SK-N-SH (cell line): ENCODE measurements at regions not wholly inside any gene's neighbourhood (a gene's known extent, or its start where the extent isn't known, plus 50 kb on each side); places are given as distances from the start of the nearest gene placed in this dataset.

Source experiments
- CTCF ChIA-PET: fragments of 300-600, 350-600 bp; formaldehyde crosslinking; extraction: SDS; loops from one replicate; lab custom pipeline; 2021; lab: Yijun Ruan, JAX
- POLR2A ChIA-PET: fragments of 350-600 bp; sonication (Branson Sonifier 250); formaldehyde crosslinking; extraction: SDS; loops from one replicate; lab custom pipeline; 2020; ENCODE audit warnings: antibody characterized with exemption, inconsistent platforms; lab: Yijun Ruan, JAX
- DNase-seq: peaks from one replicate; pipeline ENCODE4 v3.0.0; 2012
- H2AFZ ChIP-seq: fragments of 200-600 bp; sonication (generic); 2 replicates; pipeline ENCODE4 v1.8.1; 2016; ENCODE audit warnings: antibody characterized with exemption, mild to moderate bottlenecking, low read depth
- H3F3A ChIP-seq: fragments of 200-600 bp; sonication (generic); replicated peaks from 2 replicates; pipeline ENCODE3; 2016; ENCODE audit warnings: antibody characterized with exemption, mild to moderate bottlenecking; ENCODE audit not compliant: insufficient read depth
- H3K27ac ChIP-seq, 2 experiments: fragments of 200-500 bp in 1 of 2; fragments of 200-600 bp in 1 of 2; sonication (Bioruptor generic) in 1 of 2; sonication (generic), shearing (Covaris generic) in 1 of 2; 2 replicates each; pipeline versions ENCODE4 v1.5.1 to v1.6.1; 2014 to 2016; ENCODE audit warnings: low read depth in 2 of 2, inconsistent platforms in 1 of 2, low read length in 1 of 2, mild to moderate bottlenecking in 1 of 2, mixed read lengths in 1 of 2
- H3K27me3 ChIP-seq: fragments of 200-600 bp; sonication (generic), shearing (Covaris generic); 2 replicates; pipeline ENCODE4 v1.6.1; 2016; ENCODE audit warnings: mixed run types; ENCODE audit not compliant: insufficient read depth
- H3K36me3 ChIP-seq, 2 experiments: fragments of 200-500 bp in 1 of 2; fragments of 200-600 bp in 1 of 2; sonication (Bioruptor generic) in 1 of 2; sonication (generic) in 1 of 2; replicated peaks in 1 of 2; 2 replicates each; pipeline versions ENCODE3 to v1.5.1; 2014 to 2016; ENCODE audit warnings: low read length in 1 of 2, mild to moderate bottlenecking in 1 of 2; ENCODE audit not compliant: insufficient read depth in 2 of 2, control insufficient read depth in 1 of 2
- H3K4me1 ChIP-seq, 2 experiments: fragments of 200-500 bp in 1 of 2; fragments of 200-600 bp in 1 of 2; sonication (Bioruptor generic) in 1 of 2; sonication (generic), shearing (Covaris generic) in 1 of 2; 2 replicates each; pipeline versions ENCODE4 v1.5.1 to v1.6.1; 2014 to 2016; ENCODE audit warnings: low read depth in 1 of 2, low read length in 1 of 2, mixed run types in 1 of 2; ENCODE audit not compliant: insufficient read depth in 2 of 2, control insufficient read depth in 1 of 2
- H3K4me2 ChIP-seq: fragments of 200-600 bp; sonication (generic), shearing (Covaris generic); 2 replicates; pipeline ENCODE4 v1.6.1; 2017; ENCODE audit warnings: mixed run types
- H3K4me3 ChIP-seq, 2 experiments: fragments of 200-500 bp in 1 of 2; fragments of 200-600 bp in 1 of 2; sonication (Bioruptor generic) in 1 of 2; sonication (generic), shearing (Covaris generic) in 1 of 2; 2 replicates each; pipeline versions ENCODE4 v1.5.1 to v1.8.1; 2014 to 2016; ENCODE audit warnings: low read depth in 2 of 2, inconsistent platforms in 1 of 2, low read length in 1 of 2, mild to moderate bottlenecking in 1 of 2, mixed read lengths in 1 of 2, moderate library complexity in 1 of 2
- H3K79me2 ChIP-seq: fragments of 200-600 bp; sonication (generic); 2 replicates; pipeline ENCODE4 v1.8.1; 2017; ENCODE audit warnings: mild to moderate bottlenecking; ENCODE audit not compliant: insufficient read depth
- H3K9ac ChIP-seq: fragments of 200-600 bp; sonication (generic); 2 replicates; pipeline ENCODE4 v1.6.1; 2017; ENCODE audit warnings: mixed run types
- H3K9me2 ChIP-seq: fragments of 200-600 bp; sonication (generic); 2 replicates; pipeline ENCODE4 v1.6.1; 2017; ENCODE audit warnings: mixed run types
- H3K9me3 ChIP-seq: fragments of 200-600 bp; sonication (generic); 2 replicates; pipeline ENCODE4 v1.6.1; 2017; ENCODE audit warnings: mixed run types, mild to moderate bottlenecking, moderate library complexity
- H4K20me1 ChIP-seq: fragments of 200-600 bp; sonication (generic); 2 replicates; pipeline ENCODE4 v1.6.1; 2017; ENCODE audit warnings: mild to moderate bottlenecking, mixed run types; ENCODE audit not compliant: insufficient read depth
- CHD2 ChIP-seq: fragments of 150-350 bp; IDR thresholded peaks from 2 replicates; pipeline ENCODE4 v1.6.1; 2018; ENCODE audit warnings: low read length; ENCODE audit not compliant: partially characterized antibody
- CTCF ChIP-seq: fragments of 200-600 bp; sonication (generic); IDR thresholded peaks from 2 replicates; pipeline ENCODE4 v1.6.1; 2017; ENCODE audit warnings: antibody characterized with exemption, mild to moderate bottlenecking, moderate library complexity
- ELF1 ChIP-seq: IDR thresholded peaks from 2 replicates; pipeline ENCODE4 v1.4.0; 2012
- EP300 ChIP-seq, 2 experiments: IDR thresholded peaks; 2 replicates each; pipeline versions ENCODE4 v1.4.0 to v1.6.1; 2012; ENCODE audit warnings: borderline replicate concordance in 1 of 2, low read depth in 1 of 2, low read length in 1 of 2
- EZH2phosphoT487 ChIP-seq: fragments of 200-600 bp; sonication (generic); IDR thresholded peaks from 2 replicates; pipeline ENCODE4 v1.6.1; 2017; ENCODE audit warnings: low read depth, mixed run types, mild to moderate bottlenecking, antibody characterized with exemption, moderate library complexity, borderline replicate concordance
- FOSL2 ChIP-seq: IDR thresholded peaks from 2 replicates; pipeline ENCODE4 v1.4.0; 2012; ENCODE audit warnings: low read depth, mild to moderate bottlenecking, moderate library complexity, borderline replicate concordance
- GATA2 ChIP-seq: sonication (generic); formaldehyde crosslinking; IDR thresholded peaks from 2 replicates; pipeline ENCODE4 v1.5.0; 2020; ENCODE audit warnings: mild to moderate bottlenecking, missing genetic modification reagents
- IRF3 ChIP-seq: fragments of 150-350 bp; IDR thresholded peaks from 2 replicates; pipeline ENCODE4 v1.6.1; 2016; ENCODE audit warnings: mild to moderate bottlenecking, low read depth, low read length
- JUND ChIP-seq: IDR thresholded peaks from 2 replicates; pipeline ENCODE4 v1.4.0; 2012
- MEF2A ChIP-seq: IDR thresholded peaks from 2 replicates; pipeline ENCODE4 v1.4.0; 2012; ENCODE audit warnings: low read depth, borderline replicate concordance
- MXI1 ChIP-seq: IDR thresholded peaks from 2 replicates; pipeline ENCODE4 v1.6.1; 2012; ENCODE audit warnings: mild to moderate bottlenecking, low read depth, low read length, improper control_type of control experiment
- NFIC ChIP-seq: IDR thresholded peaks from 2 replicates; pipeline ENCODE4 v1.4.0; 2012; ENCODE audit warnings: borderline replicate concordance
- RAD21 ChIP-seq: IDR thresholded peaks from 2 replicates; pipeline ENCODE4 v1.6.1; 2012; ENCODE audit warnings: mild to moderate bottlenecking, low read length
- RCOR1 ChIP-seq: fragments of 150-350 bp; IDR thresholded peaks from 2 replicates; pipeline ENCODE4 v1.6.1; 2017; ENCODE audit warnings: antibody characterized with exemption, low read length
- RFX5 ChIP-seq: IDR thresholded peaks from 2 replicates; pipeline ENCODE4 v1.6.1; 2012; ENCODE audit warnings: mild to moderate bottlenecking, improper control_type of control experiment, low read length
- RXRA ChIP-seq: IDR thresholded peaks from 2 replicates; pipeline ENCODE4 v1.4.0; 2012; ENCODE audit warnings: low read depth, mild to moderate bottlenecking, borderline replicate concordance
- TCF12 ChIP-seq: IDR thresholded peaks from 2 replicates; pipeline ENCODE4 v1.4.0; 2012
- WGBS: methylation state at CpG from one replicate; pipeline ENCODE4 v1.1.6; 2017; ENCODE audit warnings: low lambda C conversion rate; 5-methylcytosine and 5-hydroxymethylcytosine counted together

GRCh38 chr4:31984872-31985271 is 1264.7 kb downstream of the PCDH7 start:
- POLR2A ChIA-PET, result no interaction called here
- DNase-seq, result no peak
- 40% methylated on average over 2 of the region's 2 CpGs for WGBS
- CTCF ChIA-PET, result no interaction called here
- Histone ChIP-seq H3K4me3 (no peak overlapping the region), H3K36me3 (no peaks in the 10 kb centered on the region), H3K4me1 (no peaks in the 10 kb centered on the region), H3K9ac (no peak overlapping the region), H3K9me3 (no peaks in the 10 kb centered on the region), H3K27ac (no peak overlapping the region), H2AFZ (no peak overlapping the region), H3K9me2 (no peaks in the 10 kb centered on the region), H3K79me2 (no peaks in the 10 kb centered on the region), H3F3A (no peaks in the 10 kb centered on the region), H4K20me1 (no peaks in the 10 kb centered on the region), H3K4me2 (no peak overlapping the region), H3K27me3 (no peaks in the 10 kb centered on the region)
- TF ChIP-seq MXI1 (no peak), JUND (no peak), FOSL2 (no peak), IRF3 (no peak), EZH2phosphoT487 (no peak), RAD21 (no peak), MEF2A (no peak), GATA2 (CRISPR knock-in tag) (no peak), CHD2 (no peak), NFIC (no peak), CTCF (no peak), RCOR1 (no peak), TCF12 (no peak), ELF1 (no peak), EP300 (IDR thresholded peaks at IDR 0.05; ENCODE audit: borderline replicate concordance in 1 of 2, low read depth in 1 of 2, low read length in 1 of 2) (no peak)

DNA sequence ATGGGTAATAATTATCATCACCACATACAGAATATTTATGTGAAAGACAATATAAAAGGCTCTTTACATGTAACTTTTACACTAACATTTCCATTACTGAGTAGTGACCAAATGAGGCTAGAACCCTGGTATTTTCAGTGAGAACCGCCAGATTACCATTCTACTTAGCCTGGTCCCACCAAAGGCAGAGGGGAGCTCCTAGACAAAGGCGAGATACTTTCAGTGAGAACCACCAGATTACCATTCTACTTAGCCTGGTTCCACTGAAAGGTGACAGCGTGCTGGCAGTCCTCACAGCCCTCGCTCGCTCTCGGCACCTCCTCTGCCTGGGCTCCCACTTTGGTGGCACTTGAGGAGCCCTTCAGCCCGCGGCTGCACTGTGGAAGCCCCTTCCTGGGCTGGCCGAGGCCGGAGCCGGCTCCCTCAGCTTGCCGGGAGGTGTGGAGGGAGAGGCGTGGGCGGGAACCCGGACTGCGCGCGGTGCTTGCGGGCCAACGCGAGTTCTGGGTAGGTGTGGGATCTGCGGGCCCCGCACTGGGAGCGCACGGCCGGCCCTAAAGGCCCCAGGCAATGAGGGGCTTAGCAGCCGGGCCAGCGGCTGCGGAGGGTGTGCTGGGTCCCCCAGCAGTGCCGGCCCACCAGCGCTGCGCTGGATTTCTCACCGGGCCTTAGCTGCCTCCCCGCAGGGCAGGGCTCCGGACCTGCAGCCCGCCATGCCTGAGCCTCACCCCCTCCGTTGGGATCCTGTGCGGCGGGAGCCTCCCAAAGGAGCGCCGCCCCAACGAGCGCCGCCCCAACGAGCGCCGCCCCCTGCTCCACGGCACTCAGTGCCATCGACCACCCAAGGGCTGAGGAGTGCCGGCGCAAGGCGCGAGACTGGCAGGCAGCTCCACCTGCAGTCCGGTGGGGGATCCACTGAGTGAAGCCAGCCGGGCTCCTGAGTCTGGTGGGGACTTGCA is 1276.1 kb downstream of the PCDH7 start:
- Histone ChIP-seq H3K36me3 (no peaks in the 10 kb centered on the region), H3K9me3 (no peaks in the 10 kb centered on the region), H3K27me3 (no peaks in the 10 kb centered on the region), H3K4me2 (no peak overlapping the region), H2AFZ (no peak overlapping the region), H3K4me3 (no peak overlapping the region), H3F3A (no peaks in the 10 kb centered on the region), H3K27ac (no peak overlapping the region), H3K9ac (no peak overlapping the region)
- ChIA-PET CTCF (no interaction called here), POLR2A (no interaction called here)
- TF ChIP-seq NFIC, result no peak
- no peak for TF ChIP-seq RXRA
- TF ChIP-seq RFX5, result no peak
- TF ChIP-seq EP300 (IDR thresholded peaks at IDR 0.05; ENCODE audit: borderline replicate concordance in 1 of 2, low read depth in 1 of 2, low read length in 1 of 2), result no peak
- TF ChIP-seq, all 33 proteins: peak for 0
- no peaks in the 10 kb centered on the region for H3K79me2 ChIP-seq
- H3K9me2 ChIP-seq, result no peaks in the 10 kb centered on the region
- WGBS, result 44% methylated on average over 13 of the region's 55 CpGs
- H3K4me1 ChIP-seq, result no peaks in the 10 kb centered on the region; a peak in 1 of 4 replicates
- H4K20me1 ChIP-seq, result no peaks in the 10 kb centered on the region
- DNase-seq, result no peak
